ENCODE measurements at regions not wholly inside any gene's neighbourhood (a gene's known extent, or its start where the extent isn't known, plus 50 kb on each side); places are given as distances from the start of the nearest gene placed in this dataset.

GRCh38 chr6:84525907-84526306 lies 238.5 kb downstream of the TBX18 start:
- Histone ChIP-seq H3K4me3 (no peak overlapping the region), H3K36me3 (no peaks in the 10 kb centered on the region), H3K4me1 (no peaks in the 10 kb centered on the region), H3K27ac (no peak overlapping the region), H3K9me3 (no peaks in the 10 kb centered on the region), H3K27me3 (no peaks in the 10 kb centered on the region)
- no peak for TF ChIP-seq POLR2AphosphoS5 (IDR thresholded peaks at IDR 0.05; ENCODE audit: insufficient read depth in 1 of 2, low read depth in 1 of 2)
- DNase-seq (ENCODE audit: extremely low spot score in 2 of 2) = no peak
- intact Hi-C loops (cut with DNase I) = no loop called here

- intact Hi-C loops (cut with DNase I) = no loop called here
- no peak for DNase-seq (ENCODE audit: extremely low spot score in 2 of 2)
Observed at GRCh38 chr6:84524636-84525035, 239.8 kb downstream of the TBX18 start.

GRCh38 chr6:84522135-84522549 lies 242.3 kb downstream of the TBX18 start:
- Histone ChIP-seq H3K4me3 (no peak overlapping the region), H3K9me3 (no peaks in the 10 kb centered on the region), H3K36me3 (no peaks in the 10 kb centered on the region), H3K27me3 (no peaks in the 10 kb centered on the region), H3K27ac (no peak overlapping the region), H3K4me1 (no peaks in the 10 kb centered on the region)
- no peak for DNase-seq (ENCODE audit: extremely low spot score in 2 of 2)
- no peak for TF ChIP-seq CTCF (IDR thresholded peaks at IDR 0.05)
- TF ChIP-seq POLR2AphosphoS5 (IDR thresholded peaks at IDR 0.05; ENCODE audit: insufficient read depth in 1 of 2, low read depth in 1 of 2) = no peak
- no peak for TF ChIP-seq POLR2A (IDR thresholded peaks at IDR 0.05)
- intact Hi-C loops (cut with DNase I) = no loop called here

More at GRCh38 chr6:84524636-84525035, 239.8 kb downstream of the TBX18 start:
- H3K27me3 ChIP-seq = no peaks in the 10 kb centered on the region
- no peak for TF ChIP-seq CTCF (IDR thresholded peaks at IDR 0.05)
- no peak for TF ChIP-seq POLR2AphosphoS5 (IDR thresholded peaks at IDR 0.05; ENCODE audit: insufficient read depth in 1 of 2, low read depth in 1 of 2)
- TF ChIP-seq POLR2A (IDR thresholded peaks at IDR 0.05) = no peak
- H3K36me3 ChIP-seq = no peaks in the 10 kb centered on the region
- no peak overlapping the region for H3K4me3 ChIP-seq
- H3K4me1 ChIP-seq = no peaks in the 10 kb centered on the region
- no peaks in the 10 kb centered on the region for H3K9me3 ChIP-seq
- H3K27ac ChIP-seq = no peak overlapping the region

GRCh38 chr6:84521511-84521910 lies 242.9 kb downstream of the TBX18 start:
- Histone ChIP-seq H3K4me3 (no peak overlapping the region), H3K27me3 (no peaks in the 10 kb centered on the region), H3K9me3 (no peaks in the 10 kb centered on the region), H3K36me3 (no peaks in the 10 kb centered on the region), H3K27ac (no peak overlapping the region), H3K4me1 (no peaks in the 10 kb centered on the region)
- no peak for DNase-seq (ENCODE audit: extremely low spot score in 2 of 2)
- TF ChIP-seq CTCF (IDR thresholded peaks at IDR 0.05) (no peak), POLR2AphosphoS5 (IDR thresholded peaks at IDR 0.05; ENCODE audit: insufficient read depth in 1 of 2, low read depth in 1 of 2) (no peak), POLR2A (IDR thresholded peaks at IDR 0.05) (no peak)
- intact Hi-C loops (cut with DNase I) = no loop called here

- intact Hi-C loops (cut with DNase I) = no loop called here
Observed at GRCh38 chr6:84517741-84518530, 246.5 kb downstream of the TBX18 start.

More at GRCh38 chr6:84517741-84518530, 246.5 kb downstream of the TBX18 start:
- Histone ChIP-seq H3K27me3 (no peaks in the 10 kb centered on the region), H3K36me3 (no peaks in the 10 kb centered on the region), H3K9me3 (no peaks in the 10 kb centered on the region), H3K27ac (no peak overlapping the region), H3K4me3 (no peak overlapping the region), H3K4me1 (no peaks in the 10 kb centered on the region)
- no peak for DNase-seq (ENCODE audit: extremely low spot score in 2 of 2)
- TF ChIP-seq POLR2AphosphoS5 (IDR thresholded peaks at IDR 0.05; ENCODE audit: insufficient read depth in 1 of 2, low read depth in 1 of 2) = no peak
- no peak for TF ChIP-seq CTCF (IDR thresholded peaks at IDR 0.05)
- no peak for TF ChIP-seq POLR2A (IDR thresholded peaks at IDR 0.05)
